NCI-H460 (cell line): ENCODE measurements at regions not wholly inside any gene's neighbourhood (a gene's known extent, or its start where the extent isn't known, plus 50 kb on each side); places are given as distances from the start of the nearest gene placed in this dataset.
A peak's percentile ranks its signal among the peaks of the same experiment; 100 is the strongest.
"Not testable (repeated sequence)": the region's sequence is repeated elsewhere in the genome, so short reads cannot be mapped to it uniquely, and the experiment has no call there.

Experiments used
- DNase-seq: peaks from one replicate; pipeline ENCODE4 v3.0.0-alpha.2; 2016; ENCODE audit warnings: low read depth; ENCODE audit errors: extremely low read depth

GRCh38 chr5:17816944-17817343 lies 182.7 kb downstream of the TAF11L14 start:
- no peak for DNase-seq

GRCh38 chr5:17817990-17818389 lies 183.7 kb downstream of the TAF11L14 start:
- no peak for DNase-seq

GRCh38 chr5:17819783-17820182 lies 185.5 kb downstream of the TAF11L14 start:
- DNase-seq = no peak

- DNase-seq = no peak
Measured at GRCh38 chr5:17828681-17829080, 194.4 kb downstream of the TAF11L14 start.

GRCh38 chr5:17829456-17829855 lies 195.2 kb downstream of the TAF11L14 start:
- no peak for DNase-seq

GRCh38 chr5:17831279-17831678 lies 197.0 kb downstream of the TAF11L14 start:
- no peak for DNase-seq

GRCh38 chr5:17832949-17833745 lies 198.9 kb downstream of the TAF11L14 start:
- no peak for DNase-seq

GRCh38 chr5:17837757-17838156 lies 203.5 kb downstream of the TAF11L14 start:
- DNase-seq = no peak

- no peak for DNase-seq
Measured at GRCh38 chr5:17838469-17838868, 204.2 kb downstream of the TAF11L14 start.

- DNase-seq = no peak
Measured at GRCh38 chr5:17839848-17840247, 205.6 kb downstream of the TAF11L14 start.

- DNase-seq = no peak
Measured at GRCh38 chr5:17846496-17846895, 212.2 kb downstream of the TAF11L14 start.

GRCh38 chr5:17847286-17847685 lies 213.0 kb downstream of the TAF11L14 start:
- DNase-seq = no peak

GRCh38 chr5:17852111-17852510 lies 217.9 kb downstream of the TAF11L14 start:
- DNase-seq = no peak

- no peak for DNase-seq
Measured at GRCh38 chr5:17852740-17853139, 218.5 kb downstream of the TAF11L14 start.

GRCh38 chr5:17854901-17855300 lies 220.6 kb downstream of the TAF11L14 start:
- no peak for DNase-seq

GRCh38 chr5:17860660-17861315 lies 226.5 kb downstream of the TAF11L14 start:
- DNase-seq = peak; percentile 31

- not testable (repeated sequence) for DNase-seq
Measured at GRCh38 chr5:17864903-17865302, 230.6 kb downstream of the TAF11L14 start.

- not testable (repeated sequence) for DNase-seq
Measured at GRCh38 chr5:17865966-17866365, 231.7 kb downstream of the TAF11L14 start.

GRCh38 chr5:17872204-17872603 lies 237.9 kb downstream of the TAF11L14 start:
- no peak for DNase-seq

- no peak for DNase-seq
Measured at GRCh38 chr5:17878541-17878940, 244.3 kb downstream of the TAF11L14 start.

- no peak for DNase-seq
Measured at GRCh38 chr5:17879276-17879675, 245.0 kb downstream of the TAF11L14 start.

- no peak for DNase-seq
Measured at GRCh38 chr5:17880869-17881268, 246.6 kb downstream of the TAF11L14 start.
